ENCODE measurements at regions not wholly inside any gene's neighbourhood (a gene's known extent, or its start where the extent isn't known, plus 50 kb on each side); places are given as distances from the start of the nearest gene placed in this dataset.

GRCh38 chr10:21145751-21146435, 248.8 kb upstream of the NEBL start:
- POLR2A ChIA-PET, result interaction anchor here (0.6 kb wide), 1 partner anchor 46 kb away, joined by 3 read pairs; no protein-coding TSS in a partner anchor
- no peak for ATAC-seq

DNA sequence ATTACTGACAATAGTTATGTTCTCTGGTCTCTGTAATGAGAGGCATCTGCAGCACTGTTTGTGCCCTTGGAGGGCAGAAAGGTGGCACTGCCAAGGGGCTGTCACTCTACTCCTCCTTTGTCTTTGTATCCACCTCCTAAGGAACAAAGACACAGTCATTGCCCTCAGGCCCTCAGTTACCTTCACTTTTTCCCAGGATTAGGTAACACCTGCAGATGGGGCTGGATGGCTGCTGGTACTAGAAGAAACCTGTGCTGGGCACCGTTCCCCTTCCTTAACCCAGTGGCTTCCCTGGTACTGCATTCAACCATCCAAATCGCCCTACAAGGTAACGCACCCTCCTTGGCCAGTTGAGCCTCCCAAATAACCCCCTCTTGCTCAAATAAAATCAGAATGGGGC, 246.9 kb upstream of the NEBL start:
- DNase-seq (ENCODE audit: low read depth, low spot score) (no peak), ATAC-seq (no peak)
- ChIA-PET POLR2A (interaction anchor here (0.7 kb wide), 1 partner anchor 28 kb away, joined by 3 read pairs; no protein-coding TSS in a partner anchor), CTCF (no interaction called here)
- Histone ChIP-seq H3K9me3 (ENCODE audit: control insufficient read depth, insufficient read depth, low read depth, low read length) (no peaks in the 10 kb centered on the region), H3K27me3 (ENCODE audit: control insufficient read depth, insufficient read depth, low read length) (no peaks in the 10 kb centered on the region), H3K4me1 (ENCODE audit: control insufficient read depth, insufficient read depth, low read length) (no peaks in the 10 kb centered on the region), H3K27ac (ENCODE audit: low read length) (no peak overlapping the region), H3K4me3 (ENCODE audit: low read depth in 2 of 2, low read length in 2 of 2) (no peak overlapping the region), H3K36me3 (ENCODE audit: control insufficient read depth, insufficient read depth, low read length) (no peaks in the 10 kb centered on the region; the same call in 1 of the 2 replicates)
- BruUV-seq (replicated peaks), result no TSS peak
- in situ Hi-C loops (cut with HindIII; ENCODE audit: low pct_unique_long_range_greater_than_20kb, low sequenced_read_pairs), result no loop called here
- intact Hi-C loops (cut with micrococcal nuclease; ENCODE audit: unreplicated experiment), result no loop called here
- no peak for TF ChIP-seq POLR2AphosphoS5 (IDR thresholded peaks at IDR 0.05; ENCODE audit: low read depth, low read length)
- TF ChIP-seq REST (IDR thresholded peaks at IDR 0.05; ENCODE audit: insufficient read depth in 1 of 2, low read depth in 2 of 2, low read length in 1 of 2), result no peak
- TF ChIP-seq SIN3A (IDR thresholded peaks at IDR 0.05; ENCODE audit: borderline replicate concordance, insufficient read depth, low read depth, low read length), result no peak
- TF ChIP-seq CTCF (IDR thresholded peaks at IDR 0.05), result no peak
- no peak for TF ChIP-seq TCF7L2 (IDR thresholded peaks at IDR 0.05; ENCODE audit: low read depth, low read length)

More at GRCh38 chr10:21145751-21146435, 248.8 kb upstream of the NEBL start:
- intact Hi-C loops (cut with micrococcal nuclease; ENCODE audit: unreplicated experiment) (no loop called here), in situ Hi-C loops (cut with HindIII; ENCODE audit: low pct_unique_long_range_greater_than_20kb, low sequenced_read_pairs) (no loop called here)
- no peak for DNase-seq (ENCODE audit: low read depth, low spot score)
- no peaks in the 10 kb centered on the region for H3K27me3 ChIP-seq (ENCODE audit: control insufficient read depth, insufficient read depth, low read length)
- TF ChIP-seq CTCF (IDR thresholded peaks at IDR 0.05) (no peak), POLR2AphosphoS5 (IDR thresholded peaks at IDR 0.05; ENCODE audit: low read depth, low read length) (no peak), REST (IDR thresholded peaks at IDR 0.05; ENCODE audit: insufficient read depth in 1 of 2, low read depth in 2 of 2, low read length in 1 of 2) (no peak), TCF7L2 (IDR thresholded peaks at IDR 0.05; ENCODE audit: low read depth, low read length) (no peak), SIN3A (IDR thresholded peaks at IDR 0.05; ENCODE audit: borderline replicate concordance, insufficient read depth, low read depth, low read length) (no peak)
- H3K27ac ChIP-seq (ENCODE audit: low read length), result no peak overlapping the region
- no peak overlapping the region for H3K4me3 ChIP-seq (ENCODE audit: low read depth in 2 of 2, low read length in 2 of 2)
- H3K36me3 ChIP-seq (ENCODE audit: control insufficient read depth, insufficient read depth, low read length), result no peaks in the 10 kb centered on the region; the same call in 1 of the 2 replicates
- CTCF ChIA-PET, result no interaction called here
- BruUV-seq (replicated peaks), result no TSS peak
- no peaks in the 10 kb centered on the region for H3K9me3 ChIP-seq (ENCODE audit: control insufficient read depth, insufficient read depth, low read depth, low read length)
- no peaks in the 10 kb centered on the region for H3K4me1 ChIP-seq (ENCODE audit: control insufficient read depth, insufficient read depth, low read length)
